ENCODE measurements at regions not wholly inside any gene's neighbourhood (a gene's known extent, or its start where the extent isn't known, plus 50 kb on each side); places are given as distances from the start of the nearest gene placed in this dataset.

DNA sequence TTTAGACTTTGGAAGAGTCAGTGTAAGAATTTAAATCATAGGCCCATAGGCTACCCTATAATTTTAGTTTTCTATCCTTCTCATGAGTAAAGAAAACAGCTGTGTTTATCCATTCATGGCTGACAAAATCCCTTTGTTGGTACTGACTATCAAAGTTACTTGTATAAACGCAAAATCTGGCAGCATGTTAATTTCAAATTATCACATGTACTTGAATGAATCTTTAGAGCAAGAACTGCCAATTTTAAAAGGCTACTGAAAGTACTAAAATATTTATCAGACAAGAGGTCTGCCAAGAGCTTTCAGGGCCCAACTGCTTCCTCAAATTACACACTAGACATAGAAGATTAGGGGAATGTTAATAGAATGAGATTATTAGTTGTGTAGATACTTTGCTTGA is 66.6 kb downstream of the MYL12B start:
- WGBS (ENCODE audit: insufficient coverage, low lambda C conversion rate) = 80% methylated on average over 1 of the region's 1 CpG
- no peaks in the 10 kb centered on the region for H3K27me3 ChIP-seq (ENCODE audit: control insufficient read depth, insufficient read depth, low read length)
- H3K27ac ChIP-seq (ENCODE audit: low read length) = no peak overlapping the region
- no peaks in the 10 kb centered on the region for H3K9me3 ChIP-seq (ENCODE audit: control insufficient read depth, low read depth, low read length)
- no peaks in the 10 kb centered on the region for H3K36me3 ChIP-seq (ENCODE audit: control insufficient read depth, insufficient read depth, low read length)
- no peak for DNase-seq
- H3K4me3 ChIP-seq (ENCODE audit: low read length) = no peak overlapping the region
- H3K4me1 ChIP-seq (ENCODE audit: control insufficient read depth, insufficient read depth, low read length) = no peaks in the 10 kb centered on the region

GRCh38 chr18:3329471-3329870 is 67.5 kb downstream of the MYL12B start:
- no CpG with 5 or more reads among the region's 5 CpGs for WGBS (ENCODE audit: insufficient coverage, low lambda C conversion rate)

DNA sequence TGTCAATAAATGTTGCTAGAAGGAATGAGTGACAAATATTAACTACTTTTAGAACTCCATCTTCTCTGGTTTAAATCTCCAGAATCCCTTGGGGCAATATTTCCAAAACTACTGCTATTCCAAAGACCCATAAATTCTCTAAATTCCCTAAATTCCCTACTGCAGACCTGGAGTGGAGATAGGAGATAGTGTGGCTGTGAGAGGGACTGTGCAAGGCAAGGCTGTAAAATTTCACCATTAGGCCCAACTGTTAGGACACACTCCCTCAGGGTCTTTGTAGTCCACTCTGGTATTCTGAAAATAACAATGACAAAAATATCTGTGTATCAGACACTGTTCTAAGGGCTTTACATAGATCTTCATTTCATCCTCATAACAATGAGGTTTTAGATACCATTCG is 67.9 kb downstream of the MYL12B start:
- 100% methylated on average over 1 of the region's 1 CpG for WGBS (ENCODE audit: insufficient coverage, low lambda C conversion rate)
- H3K27me3 ChIP-seq (ENCODE audit: control insufficient read depth, insufficient read depth, low read length) = no peaks in the 10 kb centered on the region
- no peaks in the 10 kb centered on the region for H3K4me1 ChIP-seq (ENCODE audit: control insufficient read depth, insufficient read depth, low read length)
- H3K36me3 ChIP-seq (ENCODE audit: control insufficient read depth, insufficient read depth, low read length) = no peaks in the 10 kb centered on the region
- H3K4me3 ChIP-seq (ENCODE audit: low read length) = no peak overlapping the region
- no peak overlapping the region for H3K27ac ChIP-seq (ENCODE audit: low read length)
- DNase-seq = no peak
- no peaks in the 10 kb centered on the region for H3K9me3 ChIP-seq (ENCODE audit: control insufficient read depth, low read depth, low read length)

More at GRCh38 chr18:3329471-3329870, 67.5 kb downstream of the MYL12B start:
- Histone ChIP-seq H3K36me3 (ENCODE audit: control insufficient read depth, insufficient read depth, low read length) (no peaks in the 10 kb centered on the region), H3K27ac (ENCODE audit: low read length) (no peak overlapping the region), H3K27me3 (ENCODE audit: control insufficient read depth, insufficient read depth, low read length) (no peaks in the 10 kb centered on the region), H3K9me3 (ENCODE audit: control insufficient read depth, low read depth, low read length) (no peaks in the 10 kb centered on the region), H3K4me1 (ENCODE audit: control insufficient read depth, insufficient read depth, low read length) (no peaks in the 10 kb centered on the region), H3K4me3 (ENCODE audit: low read length) (no peak overlapping the region)
- DNase-seq = no peak

GRCh38 chr18:3330622-3331021 is 68.7 kb downstream of the MYL12B start:
- Histone ChIP-seq H3K4me3 (ENCODE audit: low read length) (no peak overlapping the region), H3K9me3 (ENCODE audit: control insufficient read depth, low read depth, low read length) (no peaks in the 10 kb centered on the region), H3K27me3 (ENCODE audit: control insufficient read depth, insufficient read depth, low read length) (no peaks in the 10 kb centered on the region), H3K4me1 (ENCODE audit: control insufficient read depth, insufficient read depth, low read length) (no peaks in the 10 kb centered on the region), H3K36me3 (ENCODE audit: control insufficient read depth, insufficient read depth, low read length) (no peaks in the 10 kb centered on the region), H3K27ac (ENCODE audit: low read length) (no peak overlapping the region)
- no peak for DNase-seq
- WGBS (ENCODE audit: insufficient coverage, low lambda C conversion rate) = 79% methylated on average over 3 of the region's 12 CpGs

DNA sequence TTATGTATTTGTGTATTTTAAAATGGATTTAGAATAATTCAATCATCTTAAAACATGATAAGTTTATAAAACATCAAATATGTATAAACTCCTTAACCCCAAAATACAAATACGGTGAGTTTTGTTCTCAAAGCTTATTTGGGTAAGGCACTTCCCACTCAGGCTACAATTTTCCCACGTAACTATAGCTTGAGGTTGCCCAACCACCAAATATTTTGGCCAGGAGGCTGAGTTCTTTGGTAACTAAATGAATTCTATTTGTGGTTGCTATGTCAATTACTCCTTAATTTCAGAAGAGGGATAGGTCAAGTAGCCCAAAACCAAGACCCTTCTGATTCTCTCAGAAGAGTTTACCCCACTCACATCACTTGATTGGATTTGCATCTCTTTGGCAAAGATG is 70.4 kb downstream of the MYL12B start:
- H3K27ac ChIP-seq (ENCODE audit: low read length) = no peak overlapping the region
- no CpG with 5 or more reads among the region's 2 CpGs for WGBS (ENCODE audit: insufficient coverage, low lambda C conversion rate)
- no peaks in the 10 kb centered on the region for H3K9me3 ChIP-seq (ENCODE audit: control insufficient read depth, low read depth, low read length)

GRCh38 chr18:3333056-3333720 is 71.3 kb downstream of the MYL12B start:
- H3K4me3 ChIP-seq (ENCODE audit: low read length) = no peak overlapping the region
- no peak for DNase-seq
- no peak overlapping the region for H3K27ac ChIP-seq (ENCODE audit: low read length)
- 100% methylated on average over 1 of the region's 4 CpGs for WGBS (ENCODE audit: insufficient coverage, low lambda C conversion rate)
- H3K27me3 ChIP-seq (ENCODE audit: control insufficient read depth, insufficient read depth, low read length) = no peaks in the 10 kb centered on the region
- H3K9me3 ChIP-seq (ENCODE audit: control insufficient read depth, low read depth, low read length) = no peaks in the 10 kb centered on the region
- H3K36me3 ChIP-seq (ENCODE audit: control insufficient read depth, insufficient read depth, low read length) = no peaks in the 10 kb centered on the region
- H3K4me1 ChIP-seq (ENCODE audit: control insufficient read depth, insufficient read depth, low read length) = no peaks in the 10 kb centered on the region

More for the DNA sequence above, 70.4 kb downstream of the MYL12B start:
- Histone ChIP-seq H3K4me3 (ENCODE audit: low read length) (no peak overlapping the region), H3K36me3 (ENCODE audit: control insufficient read depth, insufficient read depth, low read length) (no peaks in the 10 kb centered on the region), H3K27me3 (ENCODE audit: control insufficient read depth, insufficient read depth, low read length) (no peaks in the 10 kb centered on the region), H3K4me1 (ENCODE audit: control insufficient read depth, insufficient read depth, low read length) (no peaks in the 10 kb centered on the region)
- DNase-seq = no peak

GRCh38 chr18:3333721-3334386 is 71.9 kb downstream of the MYL12B start:
- H3K27me3 ChIP-seq (ENCODE audit: control insufficient read depth, insufficient read depth, low read length) = no peaks in the 10 kb centered on the region
- H3K4me1 ChIP-seq (ENCODE audit: control insufficient read depth, insufficient read depth, low read length) = no peaks in the 10 kb centered on the region
- no peak overlapping the region for H3K27ac ChIP-seq (ENCODE audit: low read length)
- H3K4me3 ChIP-seq (ENCODE audit: low read length) = no peak overlapping the region
- no peaks in the 10 kb centered on the region for H3K9me3 ChIP-seq (ENCODE audit: control insufficient read depth, low read depth, low read length)
- DNase-seq = no peak
- H3K36me3 ChIP-seq (ENCODE audit: control insufficient read depth, insufficient read depth, low read length) = no peaks in the 10 kb centered on the region
- 100% methylated on average over 1 of the region's 4 CpGs for WGBS (ENCODE audit: insufficient coverage, low lambda C conversion rate)

DNA sequence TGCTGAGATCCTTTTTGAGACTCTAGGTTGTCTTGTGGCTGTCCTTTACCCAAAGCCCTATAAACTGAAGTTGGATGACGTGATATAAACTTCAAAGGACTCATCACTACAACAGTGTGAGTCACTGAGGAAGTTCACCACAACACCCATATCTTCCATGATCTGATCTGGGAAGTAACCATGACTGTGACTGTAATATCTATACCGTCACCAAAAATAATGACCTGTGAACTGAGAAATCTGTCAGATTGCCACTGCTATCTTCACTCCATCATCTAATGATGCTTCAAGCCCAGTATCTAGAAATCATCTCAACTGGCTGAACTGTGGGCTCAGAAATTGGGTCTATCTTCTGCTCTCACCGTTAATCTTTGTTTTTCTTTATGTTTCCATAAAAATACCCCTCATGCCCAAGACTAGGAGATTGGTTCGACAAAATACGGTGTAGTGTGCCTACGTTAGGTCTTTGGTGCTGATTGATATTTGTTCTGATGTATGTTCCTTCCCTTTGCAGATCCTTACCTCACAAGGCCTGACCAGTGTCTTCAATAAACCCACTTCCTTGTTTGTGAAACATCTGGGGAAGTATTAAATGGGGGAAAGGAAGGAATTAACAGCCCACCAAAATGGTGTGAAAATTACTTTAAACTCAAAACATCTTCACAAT is 78.2 kb downstream of the MYL12B start:
- no CpG with 5 or more reads among the region's 6 CpGs for WGBS (ENCODE audit: insufficient coverage, low lambda C conversion rate)
- no peak overlapping the region for H3K27ac ChIP-seq (ENCODE audit: low read length)

DNA sequence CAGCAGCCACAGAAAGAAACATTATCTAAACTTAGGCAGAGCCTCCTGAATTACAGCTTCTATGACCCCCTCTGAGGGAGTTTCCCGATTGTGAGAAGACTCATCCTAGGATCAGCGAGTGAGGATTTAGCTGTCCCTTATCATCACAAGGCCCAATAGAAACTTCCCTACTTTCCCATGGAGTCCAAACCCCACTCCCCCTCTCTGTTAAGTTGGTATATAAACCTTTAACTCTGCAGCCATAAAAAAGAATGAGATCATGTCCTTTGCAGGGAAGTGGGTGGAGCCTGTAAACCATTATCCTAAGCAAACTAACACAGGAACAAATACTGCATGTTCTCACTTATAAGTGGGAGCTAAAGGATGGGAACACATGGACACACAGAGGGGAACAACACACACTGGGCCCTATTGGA is 78.8 kb downstream of the MYL12B start:
- Histone ChIP-seq H3K4me3 (ENCODE audit: low read length) (no peak overlapping the region), H3K36me3 (ENCODE audit: control insufficient read depth, insufficient read depth, low read length) (no peaks in the 10 kb centered on the region), H3K27me3 (ENCODE audit: control insufficient read depth, insufficient read depth, low read length) (no peaks in the 10 kb centered on the region), H3K9me3 (ENCODE audit: control insufficient read depth, low read depth, low read length) (no peaks in the 10 kb centered on the region), H3K4me1 (ENCODE audit: control insufficient read depth, insufficient read depth, low read length) (no peaks in the 10 kb centered on the region), H3K27ac (ENCODE audit: low read length) (no peak overlapping the region)
- WGBS (ENCODE audit: insufficient coverage, low lambda C conversion rate) = no CpG with 5 or more reads among the region's 2 CpGs
- DNase-seq = peak; percentile 4 to 54

More for the DNA sequence above, 78.2 kb downstream of the MYL12B start:
- Histone ChIP-seq H3K9me3 (ENCODE audit: control insufficient read depth, low read depth, low read length) (no peaks in the 10 kb centered on the region), H3K4me3 (ENCODE audit: low read length) (no peak overlapping the region), H3K4me1 (ENCODE audit: control insufficient read depth, insufficient read depth, low read length) (no peaks in the 10 kb centered on the region), H3K27me3 (ENCODE audit: control insufficient read depth, insufficient read depth, low read length) (no peaks in the 10 kb centered on the region), H3K36me3 (ENCODE audit: control insufficient read depth, insufficient read depth, low read length) (no peaks in the 10 kb centered on the region)
- no peak for DNase-seq

DNA sequence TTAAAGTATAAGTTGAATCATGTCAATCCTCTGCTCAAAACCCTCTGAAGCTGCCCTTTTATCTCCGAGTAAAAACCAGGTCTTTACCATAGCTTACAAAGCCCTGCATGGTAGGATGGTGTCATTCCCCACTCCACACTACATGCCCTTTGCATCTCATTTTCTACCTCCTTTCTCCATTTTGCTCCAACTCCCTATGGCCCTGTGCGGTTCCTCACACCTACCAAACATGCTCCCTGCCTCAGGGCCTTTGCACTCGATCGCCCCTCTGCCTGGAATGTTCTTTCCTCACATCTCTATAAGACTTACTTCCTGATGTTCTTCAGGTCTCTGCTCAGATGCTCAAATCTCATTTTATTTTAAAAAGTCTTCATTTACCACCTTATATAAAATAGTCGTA is 80.7 kb downstream of the MYL12B start:
- WGBS (ENCODE audit: insufficient coverage, low lambda C conversion rate) = 86% methylated on average over 1 of the region's 5 CpGs
- no peak for DNase-seq
- no peak overlapping the region for H3K4me3 ChIP-seq (ENCODE audit: low read length)

More for the DNA sequence above, 80.7 kb downstream of the MYL12B start:
- Histone ChIP-seq H3K27me3 (ENCODE audit: control insufficient read depth, insufficient read depth, low read length) (no peaks in the 10 kb centered on the region), H3K4me1 (ENCODE audit: control insufficient read depth, insufficient read depth, low read length) (no peaks in the 10 kb centered on the region), H3K27ac (ENCODE audit: low read length) (no peak overlapping the region), H3K36me3 (ENCODE audit: control insufficient read depth, insufficient read depth, low read length) (no peaks in the 10 kb centered on the region), H3K9me3 (ENCODE audit: control insufficient read depth, low read depth, low read length) (no peaks in the 10 kb centered on the region)

All from large intestine (tissue), 3 donors.